ENCODE measurements at regions not wholly inside any gene's neighbourhood (a gene's known extent, or its start where the extent isn't known, plus 50 kb on each side); places are given as distances from the start of the nearest gene placed in this dataset.

DNA sequence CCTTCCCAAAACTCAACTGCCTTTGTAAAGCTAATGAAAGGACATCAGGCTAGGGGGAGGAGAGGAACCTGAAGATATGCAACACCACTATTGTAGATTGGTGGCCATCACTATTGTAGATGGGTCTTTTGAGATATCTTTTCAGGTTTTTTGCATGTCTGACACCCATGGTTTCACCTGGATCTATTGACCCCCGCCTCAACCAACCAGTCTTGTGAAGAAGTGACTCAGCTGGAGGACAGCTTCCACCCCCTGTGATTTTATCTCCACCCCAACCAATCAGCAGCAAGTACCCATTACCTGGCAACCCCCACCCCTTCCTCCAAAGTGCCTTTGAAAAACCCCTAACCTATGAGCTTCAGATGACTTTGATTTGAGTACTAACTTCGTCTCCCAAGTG lies 382.6 kb upstream of the GOT2 start:
- WGBS (ENCODE audit: insufficient coverage, insufficient replicate concordance, low lambda C conversion rate, missing lambda C conversion rate), result 0% methylated on average over 2 of the region's 2 CpGs
- ChIA-PET SMC1A (ENCODE audit: uncharacterized antibody, unreplicated experiment) (no interaction called here), POLR2A (interaction anchor here (0.6 kb wide), 1 partner anchor 253 kb away, joined by 3 read pairs; no protein-coding TSS in a partner anchor), CTCF (no interaction called here), RAD21 (ENCODE audit: unreplicated experiment) (no interaction called here)
- Histone ChIP-seq H3K4me3 (no peak overlapping the region), H3K79me2 (ENCODE audit: control insufficient read depth, insufficient read depth, low read length) (no peaks in the 10 kb centered on the region), H3K36me3 (ENCODE audit: control insufficient read depth in 2 of 2, insufficient read depth in 2 of 2, low read length in 1 of 2) (no peaks in the 10 kb centered on the region), H3K27ac (ENCODE audit: control insufficient read depth, insufficient read depth) (no peak overlapping the region), H3K4me1 (ENCODE audit: control insufficient read depth, insufficient read depth, low read length) (no peaks in the 10 kb centered on the region), H3K9me3 (replicated peaks; ENCODE audit: control insufficient read depth, insufficient read depth, low read length) (no peaks in the 10 kb centered on the region), H4K20me1 (ENCODE audit: control insufficient read depth, insufficient read depth) (no peaks in the 10 kb centered on the region), H3K9ac (ENCODE audit: control insufficient read depth, insufficient read depth, low read length) (no peak overlapping the region), H3K27me3 (replicated peaks in 1 of 2; ENCODE audit: control insufficient read depth in 2 of 2, insufficient read depth in 2 of 2, low read length in 1 of 2) (no peaks in the 10 kb centered on the region), H2AFZ (ENCODE audit: control insufficient read depth, low read depth, low read length) (no peak overlapping the region), H3K4me2 (ENCODE audit: control insufficient read depth, insufficient read depth) (no peak overlapping the region)
- TF ChIP-seq POU2F2 (IDR thresholded peaks at IDR 0.05; ENCODE audit: borderline replicate concordance, low read depth, low read length), result no peak
- TF ChIP-seq MYC (IDR thresholded peaks at IDR 0.05; ENCODE audit: insufficient read depth, insufficient read length, insufficient replicate concordance, low read length, severe bottlenecking), result no peak
- TF ChIP-seq, protein P1, sequence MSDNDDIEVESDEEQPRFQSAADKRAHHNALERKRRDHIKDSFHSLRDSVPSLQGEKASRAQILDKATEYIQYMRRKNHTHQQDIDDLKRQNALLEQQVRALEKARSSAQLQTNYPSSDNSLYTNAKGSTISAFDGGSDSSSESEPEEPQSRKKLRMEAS (IDR thresholded peaks at IDR 0.05; ENCODE audit: low read depth, low read length), result no peak
- no peak for TF ChIP-seq PML (IDR thresholded peaks at IDR 0.05; ENCODE audit: low read length)
- no peak for TF ChIP-seq ZNF207 (IDR thresholded peaks at IDR 0.05; ENCODE audit: borderline replicate concordance)
- TF ChIP-seq RBBP5 (conservative IDR thresholded peaks at IDR 0.05), result no peak
- ATAC-seq (no peak), FAIRE-seq (no peak), DNase-seq (ENCODE audit: low read depth, low spot score) (no peak)
- no TSS peak for BruUV-seq (replicated peaks)
- in situ Hi-C loops (cut with MboI) (no loop called here), intact Hi-C loops (cut with micrococcal nuclease; ENCODE audit: unreplicated experiment) (no loop called here)

DNA sequence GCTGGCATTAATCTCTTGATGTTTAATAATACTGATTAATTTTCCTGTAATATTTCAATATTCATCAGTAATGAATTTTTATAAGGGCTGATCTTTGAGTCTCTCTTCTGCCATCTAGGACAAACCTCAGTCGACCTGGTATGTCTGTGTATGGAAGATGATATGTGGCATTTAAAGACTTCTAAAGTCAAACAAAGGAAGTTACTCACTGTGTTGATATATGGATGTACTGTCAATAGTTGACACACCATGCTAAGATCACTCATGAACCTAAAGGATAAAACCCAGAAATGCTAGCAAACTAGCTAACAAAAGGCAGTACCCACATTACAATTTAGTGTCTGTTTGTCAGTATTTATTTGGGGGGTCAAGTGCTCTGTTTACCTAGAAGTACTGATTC lies 380.7 kb upstream of the GOT2 start:
- intact Hi-C loops (cut with micrococcal nuclease; ENCODE audit: unreplicated experiment) (no loop called here), in situ Hi-C loops (cut with MboI) (no loop called here)
- ATAC-seq, result no peak
- Histone ChIP-seq H3K4me2 (ENCODE audit: control insufficient read depth, insufficient read depth) (no peak overlapping the region), H3K4me1 (ENCODE audit: control insufficient read depth, insufficient read depth, low read length) (no peaks in the 10 kb centered on the region), H3K9ac (ENCODE audit: control insufficient read depth, insufficient read depth, low read length) (no peak overlapping the region), H3K4me3 (no peak overlapping the region), H3K27me3 (replicated peaks in 1 of 2; ENCODE audit: control insufficient read depth in 2 of 2, insufficient read depth in 2 of 2, low read length in 1 of 2) (no peaks in the 10 kb centered on the region), H4K20me1 (ENCODE audit: control insufficient read depth, insufficient read depth) (no peaks in the 10 kb centered on the region), H3K9me3 (replicated peaks; ENCODE audit: control insufficient read depth, insufficient read depth, low read length) (no peaks in the 10 kb centered on the region), H3K36me3 (ENCODE audit: control insufficient read depth in 2 of 2, insufficient read depth in 2 of 2, low read length in 1 of 2) (no peaks in the 10 kb centered on the region), H2AFZ (ENCODE audit: control insufficient read depth, low read depth, low read length) (no peak overlapping the region), H3K27ac (ENCODE audit: control insufficient read depth, insufficient read depth) (no peak overlapping the region), H3K79me2 (ENCODE audit: control insufficient read depth, insufficient read depth, low read length) (no peaks in the 10 kb centered on the region)
- no TSS peak for BruUV-seq (replicated peaks)
- TF ChIP-seq EED (IDR thresholded peaks at IDR 0.05; ENCODE audit: low read depth), result no peak
- TF ChIP-seq CHD1 (IDR thresholded peaks at IDR 0.05; ENCODE audit: low read depth, low read length), result no peak
- TF ChIP-seq PAX5 (IDR thresholded peaks at IDR 0.05; ENCODE audit: borderline replicate concordance, low read depth, low read length), result no peak
- no peak for TF ChIP-seq MYB (IDR thresholded peaks at IDR 0.05; ENCODE audit: borderline replicate concordance, low read depth, low read length)
- TF ChIP-seq NRF1 (conservative IDR thresholded peaks at IDR 0.05; ENCODE audit: low read depth, low read length), result no peak
- TF ChIP-seq, protein P2, sequence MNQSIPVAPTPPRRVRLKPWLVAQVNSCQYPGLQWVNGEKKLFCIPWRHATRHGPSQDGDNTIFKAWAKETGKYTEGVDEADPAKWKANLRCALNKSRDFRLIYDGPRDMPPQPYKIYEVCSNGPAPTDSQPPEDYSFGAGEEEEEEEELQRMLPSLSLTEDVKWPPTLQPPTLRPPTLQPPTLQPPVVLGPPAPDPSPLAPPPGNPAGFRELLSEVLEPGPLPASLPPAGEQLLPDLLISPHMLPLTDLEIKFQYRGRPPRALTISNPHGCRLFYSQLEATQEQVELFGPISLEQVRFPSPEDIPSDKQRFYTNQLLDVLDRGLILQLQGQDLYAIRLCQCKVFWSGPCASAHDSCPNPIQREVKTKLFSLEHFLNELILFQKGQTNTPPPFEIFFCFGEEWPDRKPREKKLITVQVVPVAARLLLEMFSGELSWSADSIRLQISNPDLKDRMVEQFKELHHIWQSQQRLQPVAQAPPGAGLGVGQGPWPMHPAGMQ (IDR thresholded peaks at IDR 0.05; ENCODE audit: borderline replicate concordance), result no peak
- no peak for TF ChIP-seq BRCA1 (IDR thresholded peaks at IDR 0.05; ENCODE audit: low read depth, low read length)
- TF ChIP-seq CHD4 (IDR thresholded peaks at IDR 0.05), result no peak
- ChIA-PET RAD21 (ENCODE audit: unreplicated experiment) (no interaction called here), SMC1A (ENCODE audit: uncharacterized antibody, unreplicated experiment) (no interaction called here), POLR2A (no interaction called here), CTCF (interaction anchor here (0.8 kb wide), 1 partner anchor 301 kb away, joined by 3 read pairs; no protein-coding TSS in a partner anchor)
- WGBS (ENCODE audit: insufficient coverage, insufficient replicate concordance, low lambda C conversion rate, missing lambda C conversion rate), result 0% methylated on average over 1 of the region's 1 CpG
- FAIRE-seq, result no peak
- no peak for DNase-seq (ENCODE audit: low read depth, low spot score)
